ENCODE measurements at regions not wholly inside any gene's neighbourhood (a gene's known extent, or its start where the extent isn't known, plus 50 kb on each side); places are given as distances from the start of the nearest gene placed in this dataset.

DNA sequence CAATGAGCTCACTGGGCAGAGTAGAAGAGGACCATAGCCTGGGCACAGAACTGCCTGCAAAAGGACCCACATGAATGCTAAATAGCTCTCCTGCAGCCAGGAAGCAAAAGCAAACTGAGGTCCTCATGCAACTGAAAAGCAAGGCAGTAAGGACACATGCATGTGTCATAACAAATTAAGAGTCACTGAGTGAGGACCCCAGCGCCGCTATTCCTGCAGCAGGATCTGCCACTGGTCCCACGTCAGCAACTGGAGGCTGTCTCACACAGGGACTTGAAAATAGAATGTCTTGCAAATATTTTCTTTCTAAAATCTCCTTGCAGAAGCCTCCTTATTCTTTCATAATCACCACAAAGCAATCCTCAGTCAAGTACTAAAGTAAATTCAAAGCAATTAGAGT is 559.6 kb upstream of the DAB1 start:
- no peak for DNase-seq

DNA sequence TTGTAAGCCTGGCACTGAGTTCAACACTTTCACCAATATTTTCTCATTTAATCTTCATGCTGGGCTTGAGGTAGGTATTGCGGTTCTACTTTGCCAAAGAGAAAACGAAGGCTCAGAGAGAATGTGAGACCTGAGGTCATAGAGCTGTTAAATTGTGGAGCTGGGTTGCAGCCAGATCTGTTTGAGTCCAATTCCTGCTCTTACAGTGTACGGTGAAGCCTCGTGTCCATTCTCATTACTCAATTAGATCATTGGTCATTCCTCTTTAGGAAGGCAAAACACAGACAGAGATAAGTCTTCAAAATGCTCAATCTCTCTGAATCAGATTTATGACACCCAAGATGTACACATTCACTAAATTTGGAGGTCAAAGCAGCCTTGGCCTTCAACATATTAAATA is 559.0 kb upstream of the DAB1 start:
- DNase-seq, result no peak

DNA sequence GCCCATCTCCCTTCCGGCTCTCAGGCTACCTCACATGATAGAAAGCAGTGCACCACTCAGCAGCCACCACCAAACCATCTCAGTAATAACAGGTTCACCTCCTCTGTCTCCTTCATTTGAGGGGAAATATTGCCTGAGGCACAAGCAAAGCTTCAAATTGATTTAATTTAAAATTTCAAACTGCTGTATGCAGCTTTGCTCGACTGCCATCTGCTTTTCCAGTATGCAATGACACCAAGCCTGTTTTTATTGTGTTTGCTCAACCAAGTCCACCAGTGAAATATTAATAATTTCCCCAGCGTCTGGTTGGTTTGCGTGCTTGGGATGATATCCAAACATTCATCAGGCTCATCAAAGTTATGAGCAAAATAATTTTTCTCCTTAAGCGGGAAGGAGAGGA is 552.4 kb upstream of the DAB1 start:
- no peak for DNase-seq

DNA sequence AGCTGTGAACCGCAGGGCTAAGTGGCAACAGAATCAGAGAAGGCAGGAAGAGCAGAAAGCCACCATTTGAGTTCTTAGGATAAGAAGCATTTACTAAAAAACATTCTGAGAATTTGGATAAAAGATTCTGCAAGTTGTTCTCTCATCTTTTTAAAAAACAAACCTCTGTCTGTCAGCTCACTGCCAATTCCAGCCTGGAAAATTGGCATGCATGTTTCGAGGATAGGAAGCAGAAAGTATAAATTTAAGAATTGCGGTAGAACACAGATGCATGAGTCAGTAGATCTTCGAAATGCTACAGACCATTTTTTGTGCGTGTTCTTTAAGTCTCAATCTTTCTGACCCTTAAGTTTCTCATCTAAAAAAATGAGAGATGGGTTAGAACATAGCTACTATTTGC is 544.5 kb upstream of the DAB1 start:
- DNase-seq, result no peak

DNA sequence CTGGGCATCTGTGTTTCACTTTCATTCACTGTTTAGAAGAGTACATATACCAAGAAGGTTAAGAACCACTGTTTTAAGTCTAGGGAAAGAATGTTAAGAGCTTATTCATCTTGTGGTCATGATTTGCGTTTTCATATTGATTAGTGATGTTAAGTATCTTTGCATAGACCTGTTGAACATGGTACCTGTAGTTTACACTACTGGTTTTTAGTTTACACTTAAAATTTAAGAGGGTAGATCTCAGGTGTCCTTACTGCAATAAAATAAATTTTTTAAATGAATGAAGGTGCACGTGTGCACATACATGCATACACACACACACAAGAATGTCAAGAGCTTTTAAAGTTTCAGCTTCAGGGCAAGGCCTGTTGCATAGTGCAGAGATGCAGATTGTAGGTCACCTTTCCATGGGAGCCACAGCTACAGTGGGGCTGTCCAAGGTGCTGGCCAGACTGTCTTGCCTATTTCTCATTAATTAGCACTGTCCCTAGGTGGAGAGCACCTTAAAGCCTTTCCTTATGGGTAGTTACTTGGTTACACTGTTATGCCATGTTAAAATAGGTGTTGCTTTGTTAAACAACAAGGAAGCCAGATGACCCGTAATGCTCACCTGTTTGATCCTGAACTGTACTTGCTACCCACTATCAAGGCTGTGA is 543.0 kb upstream of the DAB1 start:
- no peak for DNase-seq

DNA sequence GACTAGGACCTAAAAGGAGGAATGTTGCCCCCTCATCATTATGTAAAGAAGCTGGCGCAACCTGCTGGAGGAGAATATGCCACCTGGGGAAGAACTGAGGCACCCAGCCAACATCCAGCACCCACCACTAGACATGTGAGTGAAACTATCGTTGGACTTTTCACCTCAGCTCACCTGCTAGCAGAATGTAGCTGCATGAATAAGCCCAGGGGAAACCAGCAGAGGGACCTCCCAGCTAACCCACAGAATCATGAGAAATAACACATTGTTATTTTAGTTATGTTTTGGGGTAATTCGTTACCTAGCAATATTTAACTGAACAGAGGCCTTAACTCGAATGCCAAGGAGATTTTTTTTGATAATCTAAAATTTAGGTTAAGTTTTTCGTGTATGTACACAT is 542.5 kb upstream of the DAB1 start:
- DNase-seq, result no peak

DNA sequence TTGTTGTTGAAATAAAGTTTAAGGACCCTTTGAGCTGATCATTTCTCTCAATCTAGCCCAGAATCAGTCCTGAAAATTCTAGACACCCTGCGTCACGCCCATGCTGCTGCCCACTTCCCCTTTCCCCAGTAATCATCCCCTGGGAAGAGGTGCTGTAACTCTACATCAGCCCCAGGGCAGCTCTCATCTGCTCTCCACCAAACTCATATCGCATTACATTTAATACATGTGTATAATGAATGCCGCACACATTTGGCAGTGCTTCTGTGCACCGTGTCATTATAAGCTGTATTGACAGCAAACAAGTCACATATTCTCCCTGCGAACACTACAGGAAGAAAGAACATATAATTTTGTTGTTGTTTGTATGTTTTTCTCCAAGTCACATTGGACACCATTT is 539.7 kb upstream of the DAB1 start:
- no peak for DNase-seq

DNA sequence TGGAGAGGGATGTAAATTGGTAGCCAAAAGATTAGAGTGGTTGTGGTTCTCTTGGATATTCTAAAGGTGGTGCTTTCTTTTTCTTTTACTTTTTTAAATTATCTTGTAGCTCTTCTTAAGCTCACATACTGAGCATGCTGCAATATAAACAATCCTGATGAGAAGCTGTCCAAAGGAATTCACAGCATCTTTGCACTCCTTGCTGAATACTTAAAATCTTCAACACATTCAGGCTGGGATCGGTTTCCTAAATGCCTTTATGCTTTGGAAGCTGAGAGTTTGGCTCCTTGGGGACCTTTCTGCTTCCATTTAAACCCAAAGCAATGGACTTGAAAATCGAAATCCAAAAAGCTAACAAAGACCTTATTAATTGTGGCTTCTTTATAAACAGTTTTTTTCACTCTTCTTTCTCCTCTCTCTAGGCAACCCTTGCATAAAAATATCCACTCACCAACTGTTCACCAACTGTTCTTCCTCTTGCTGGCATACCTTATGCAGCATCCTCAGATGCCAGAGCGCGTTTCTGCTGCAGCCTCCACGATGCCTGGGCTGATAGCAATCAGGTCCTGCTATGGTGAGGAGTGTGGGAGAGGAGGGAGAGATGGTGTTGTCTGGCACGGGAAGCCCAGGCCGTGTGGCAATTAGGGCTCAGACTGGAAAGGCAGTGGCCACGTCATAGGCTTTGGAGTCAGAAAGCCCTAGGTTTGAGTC is 535.8 kb upstream of the DAB1 start:
- no peak for DNase-seq

DNA sequence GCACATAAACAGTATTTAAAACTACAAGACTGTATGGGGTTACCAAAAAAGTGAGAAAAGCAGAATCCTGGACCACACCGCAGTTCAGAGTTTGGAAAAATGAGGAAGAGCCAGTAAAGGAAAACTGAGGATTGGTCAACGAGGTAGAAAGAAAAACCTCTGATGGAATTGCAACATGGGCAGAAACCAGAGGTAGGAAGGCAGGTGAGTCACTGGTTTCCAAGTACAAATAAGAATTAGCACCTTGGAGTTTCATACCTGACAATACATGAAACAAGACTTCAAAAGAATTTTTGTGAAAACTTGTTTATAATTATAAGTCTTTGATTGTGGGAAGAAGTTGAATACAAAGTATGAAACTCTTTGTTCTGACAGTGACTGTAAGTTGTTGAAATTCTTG is 533.7 kb upstream of the DAB1 start:
- no peak for DNase-seq

DNA sequence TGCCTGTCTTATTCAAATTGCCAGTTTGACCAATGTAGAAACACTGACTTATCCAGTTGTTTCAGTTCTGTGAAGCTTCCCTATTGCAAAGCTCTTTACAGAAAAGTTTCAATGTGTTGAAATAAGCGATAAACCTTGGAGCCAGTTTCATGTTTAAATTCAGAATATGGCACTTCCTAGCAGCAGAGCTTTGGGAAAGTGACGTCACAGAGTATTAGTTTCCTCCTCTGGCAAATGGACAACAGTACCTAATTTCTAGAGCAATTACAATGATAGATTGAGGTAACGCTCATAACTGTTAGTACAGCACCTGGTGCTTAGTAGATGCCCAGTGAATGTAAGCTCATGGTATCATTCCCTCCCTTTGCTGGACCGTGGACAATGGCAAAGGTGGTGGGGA is 527.5 kb upstream of the DAB1 start:
- DNase-seq, result no peak

DNA sequence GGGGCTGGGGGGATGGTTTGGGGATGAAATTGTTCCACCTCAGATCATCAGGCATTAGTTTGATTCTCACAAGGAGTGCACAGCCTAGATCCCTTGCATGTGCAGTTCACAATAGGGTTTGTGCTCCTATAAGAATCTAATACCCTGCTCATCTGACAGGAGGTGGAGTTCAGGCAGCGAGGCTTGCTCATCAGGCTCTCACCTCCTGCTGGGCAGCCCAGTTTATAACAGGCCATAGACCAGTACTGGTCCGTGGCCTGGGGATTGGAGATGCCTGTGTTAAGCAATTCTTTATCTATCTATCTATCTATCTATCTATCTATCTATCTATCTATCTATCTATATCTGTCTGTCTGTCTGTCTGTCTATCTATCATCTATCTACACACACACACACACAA is 525.3 kb upstream of the DAB1 start:
- DNase-seq, result no peak

DNA sequence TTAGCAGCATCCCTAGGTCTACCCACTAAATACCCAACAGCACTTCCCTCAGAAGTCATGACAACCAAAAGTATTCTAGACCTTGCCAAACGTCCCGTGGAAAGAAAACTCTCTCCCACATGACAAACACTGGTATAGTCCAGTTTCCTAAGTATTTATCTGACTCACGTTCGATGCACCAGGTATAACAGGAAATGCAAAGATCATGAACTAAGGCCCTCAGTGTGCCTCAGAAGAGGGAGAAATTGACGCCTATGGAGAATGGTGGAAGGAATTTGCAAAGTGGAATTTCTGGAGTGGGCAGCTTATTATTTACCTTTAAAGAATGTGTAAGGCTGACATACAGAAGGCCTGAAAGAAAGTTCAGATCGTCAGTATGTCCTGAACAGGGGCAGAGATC is 523.6 kb upstream of the DAB1 start:
- no peak for DNase-seq

DNA sequence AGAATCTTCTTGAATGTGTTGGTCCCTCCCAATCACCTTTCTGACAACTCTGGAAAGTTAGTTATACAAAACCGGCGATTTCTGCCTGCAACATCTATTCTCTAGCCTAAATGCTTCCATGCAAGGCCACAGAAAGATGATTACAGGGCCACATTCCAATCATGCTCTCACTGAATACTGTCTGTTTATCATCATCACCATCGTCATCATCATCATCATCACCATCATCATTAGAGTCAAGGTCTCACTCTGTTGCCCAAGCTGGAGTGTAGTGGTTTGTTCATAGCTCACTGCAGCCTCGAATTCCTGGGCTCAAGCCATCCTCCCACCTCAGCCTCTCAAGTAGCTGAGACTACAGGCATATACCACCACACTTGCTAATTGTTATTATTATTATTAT is 521.2 kb upstream of the DAB1 start:
- DNase-seq, result no peak

DNA sequence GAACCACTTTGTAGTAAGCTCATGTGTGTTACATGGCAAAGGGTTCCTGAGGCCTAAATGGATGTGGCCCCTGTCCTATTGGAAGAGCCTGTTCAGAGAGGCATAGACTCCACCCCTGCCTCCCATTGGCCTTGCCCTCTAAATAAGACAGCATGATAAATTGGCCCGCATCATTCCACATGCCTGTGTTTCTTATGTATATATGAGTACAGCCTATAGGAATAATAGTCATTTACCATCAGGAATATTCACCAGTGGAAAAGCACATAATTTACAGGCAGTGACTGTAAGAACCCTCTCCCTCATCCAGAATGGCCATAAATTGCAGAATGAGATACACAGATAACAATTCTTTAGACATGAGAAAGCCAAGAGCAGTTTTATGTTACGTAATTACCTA is 519.5 kb upstream of the DAB1 start:
- DNase-seq, result no peak

DNA sequence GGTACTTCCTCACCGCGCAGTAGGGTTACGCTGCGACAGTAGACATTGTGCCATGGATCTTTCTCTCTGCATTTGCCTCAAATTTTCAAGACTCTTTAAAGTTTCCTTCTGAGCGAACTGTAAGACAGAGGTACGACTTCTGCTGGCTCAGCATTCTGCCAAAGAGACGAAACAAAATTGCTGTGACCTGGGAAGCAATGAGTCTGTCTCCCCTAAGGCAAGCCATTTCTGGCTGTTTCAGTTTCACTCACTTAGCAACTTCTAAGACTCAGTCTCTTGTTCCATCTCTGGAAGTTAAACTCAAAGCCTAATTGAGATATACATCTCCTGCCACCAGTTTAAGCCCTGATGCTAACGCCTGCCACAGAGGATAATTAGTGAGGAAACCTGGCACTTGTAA is 510.9 kb upstream of the DAB1 start:
- no peak for DNase-seq

DNA sequence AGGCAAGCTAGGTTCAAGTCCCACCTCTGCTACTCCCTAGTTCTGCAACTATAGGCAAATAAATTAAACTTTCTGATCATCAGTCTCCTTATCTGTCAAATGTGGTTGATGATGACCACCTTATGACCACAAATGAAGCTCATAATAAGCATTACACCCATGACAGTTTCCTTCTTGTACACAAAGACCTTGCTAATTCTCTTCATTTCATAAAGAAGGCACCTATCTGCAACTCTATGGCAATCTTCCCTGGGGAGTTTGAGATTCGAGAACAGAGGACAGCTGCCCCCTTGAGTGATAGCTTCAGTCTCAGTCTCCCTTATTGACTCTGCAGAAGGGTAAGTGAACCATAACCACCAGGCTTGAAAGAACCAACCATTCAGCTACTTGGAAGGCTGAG is 503.1 kb upstream of the DAB1 start:
- no peak for DNase-seq

DNA sequence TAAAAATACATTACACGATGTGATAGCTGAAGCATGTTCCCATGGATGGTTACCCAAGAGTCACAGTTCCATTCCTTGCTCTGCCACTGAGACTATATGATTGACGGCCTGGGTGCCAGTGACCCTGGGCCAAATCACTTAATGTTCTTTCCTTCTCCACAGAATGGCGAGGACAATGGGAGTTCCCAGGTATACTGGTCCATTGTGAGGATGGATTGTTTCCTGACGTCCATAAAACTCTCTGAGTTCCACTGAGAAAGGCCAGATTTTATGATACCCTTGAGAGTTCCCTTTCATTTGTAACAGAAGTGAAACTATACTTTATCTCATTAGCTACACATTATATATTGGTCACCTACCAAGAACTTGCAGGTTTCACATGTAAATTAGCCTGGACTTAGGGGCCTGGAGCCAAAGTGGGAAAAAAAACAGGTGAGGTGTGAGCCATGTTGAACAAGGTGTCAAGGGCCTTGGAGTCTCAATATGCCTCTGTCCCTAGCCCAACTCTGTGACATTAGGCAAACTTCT is 502.2 kb upstream of the DAB1 start:
- DNase-seq, result no peak

DNA sequence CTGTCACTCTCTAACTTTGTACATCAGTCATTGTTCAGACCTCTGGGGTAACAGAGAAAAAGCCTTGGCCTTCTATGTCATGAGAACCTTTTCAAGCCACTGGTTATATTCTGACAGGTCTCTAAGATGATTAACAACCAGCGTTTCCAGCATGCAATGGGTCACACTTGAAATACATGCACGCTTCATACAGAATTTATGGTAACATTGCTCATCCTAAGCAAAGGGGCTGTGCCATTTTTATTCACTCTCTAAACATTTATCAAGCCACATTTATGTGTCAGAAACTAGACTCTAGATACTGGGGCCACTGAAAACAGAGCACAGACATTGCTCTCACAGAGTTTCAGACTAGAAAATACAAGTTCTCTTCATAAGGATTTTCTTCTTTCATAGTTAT is 501.4 kb upstream of the DAB1 start:
- DNase-seq, result no peak

DNA sequence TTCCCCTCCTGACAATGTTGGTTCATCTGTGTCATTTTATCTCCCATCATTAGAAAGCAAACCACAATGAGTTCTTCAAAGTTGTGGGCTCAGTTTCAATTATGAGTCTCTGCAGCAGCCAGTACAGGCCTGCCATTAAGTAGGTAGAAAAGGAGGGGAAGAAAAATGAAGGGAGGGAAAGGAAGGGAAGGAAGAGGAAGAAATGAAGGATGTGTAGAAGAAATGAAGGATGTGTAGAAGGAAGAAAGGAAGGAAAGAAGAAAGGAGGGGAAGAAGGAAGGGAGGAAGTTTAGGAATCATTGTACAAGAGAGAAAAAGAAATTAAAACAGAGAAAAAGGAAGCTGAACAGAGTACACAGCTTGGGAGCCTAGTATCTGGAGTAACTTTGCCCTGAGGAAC is 498.3 kb upstream of the DAB1 start:
- no peak for DNase-seq

DNA sequence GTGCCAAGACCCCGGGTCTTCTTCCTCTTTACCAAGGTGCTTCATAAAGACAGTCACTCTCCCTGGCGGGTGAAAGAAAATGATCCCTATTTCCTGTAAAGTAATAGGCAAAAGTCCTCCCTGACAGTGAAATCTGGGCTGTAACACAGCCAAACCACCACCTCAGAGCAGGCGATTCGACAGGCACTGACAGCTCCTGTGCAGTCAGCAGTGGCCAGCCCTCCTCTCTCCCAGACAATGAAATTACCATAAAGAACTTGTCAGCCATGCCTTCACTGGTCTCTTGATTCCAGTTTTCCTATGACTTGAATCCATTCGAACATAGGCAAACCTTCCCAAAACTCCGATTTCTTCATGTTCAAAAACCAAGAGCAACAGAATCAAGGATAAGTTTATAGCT is 492.2 kb upstream of the DAB1 start:
- no peak for DNase-seq

DNA sequence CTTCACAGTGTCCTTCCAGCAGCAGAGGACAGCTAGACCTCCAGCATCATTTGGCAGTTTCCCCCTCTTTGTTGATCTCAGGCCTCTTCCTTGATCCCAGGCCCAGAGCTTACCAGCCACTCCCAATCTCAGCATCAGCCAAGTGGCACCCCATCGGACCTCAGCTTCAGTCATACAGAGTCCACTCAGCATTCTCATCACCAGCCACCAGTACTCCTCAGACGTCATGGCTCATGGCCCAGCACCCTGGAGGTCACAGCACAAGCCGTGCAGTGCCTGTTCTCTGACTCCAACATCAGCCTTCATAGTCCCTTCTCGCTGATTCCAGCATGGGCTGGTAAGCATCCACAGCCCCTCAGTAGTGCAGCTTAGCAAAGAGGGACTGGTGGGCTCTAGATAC is 487.6 kb upstream of the DAB1 start:
- DNase-seq, result no peak

DNA sequence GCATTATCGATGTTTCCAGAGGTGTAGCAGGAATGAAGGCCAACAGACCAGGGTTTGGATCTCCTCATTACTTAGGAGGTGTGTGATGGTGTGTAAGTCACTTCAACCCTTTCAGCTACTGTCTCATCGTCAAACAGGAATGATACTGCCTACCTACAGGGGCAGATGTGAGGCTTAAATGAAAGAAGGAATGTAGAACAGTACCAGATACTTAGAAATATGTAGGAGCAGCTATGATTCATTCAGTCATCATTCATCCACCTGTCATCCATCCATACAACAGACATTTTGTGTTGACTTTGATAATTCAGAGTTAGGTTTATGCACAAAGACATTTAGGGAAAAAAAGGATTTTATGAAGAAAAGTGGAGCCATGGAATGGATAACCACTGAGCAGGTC is 486.9 kb upstream of the DAB1 start:
- no peak for DNase-seq

DNA sequence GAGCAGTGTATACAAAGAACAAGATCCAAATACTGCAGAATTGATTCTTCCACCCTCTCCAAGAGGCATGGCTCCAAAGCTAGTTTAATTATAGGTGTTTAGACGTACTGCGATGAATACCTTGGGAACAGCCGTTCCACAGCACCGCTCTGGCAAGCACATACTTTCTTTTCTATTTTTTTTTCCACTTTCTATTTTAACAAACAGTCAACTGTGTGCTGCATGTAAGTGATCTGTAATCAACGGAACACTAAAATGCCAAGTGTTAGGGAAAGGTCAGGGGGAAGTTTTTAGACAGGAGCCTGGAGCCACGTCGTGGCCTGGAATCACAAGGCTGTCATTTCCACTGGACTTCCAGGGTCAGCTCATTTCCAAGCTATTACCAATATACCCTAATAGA is 486.4 kb upstream of the DAB1 start:
- no peak for DNase-seq

DNA sequence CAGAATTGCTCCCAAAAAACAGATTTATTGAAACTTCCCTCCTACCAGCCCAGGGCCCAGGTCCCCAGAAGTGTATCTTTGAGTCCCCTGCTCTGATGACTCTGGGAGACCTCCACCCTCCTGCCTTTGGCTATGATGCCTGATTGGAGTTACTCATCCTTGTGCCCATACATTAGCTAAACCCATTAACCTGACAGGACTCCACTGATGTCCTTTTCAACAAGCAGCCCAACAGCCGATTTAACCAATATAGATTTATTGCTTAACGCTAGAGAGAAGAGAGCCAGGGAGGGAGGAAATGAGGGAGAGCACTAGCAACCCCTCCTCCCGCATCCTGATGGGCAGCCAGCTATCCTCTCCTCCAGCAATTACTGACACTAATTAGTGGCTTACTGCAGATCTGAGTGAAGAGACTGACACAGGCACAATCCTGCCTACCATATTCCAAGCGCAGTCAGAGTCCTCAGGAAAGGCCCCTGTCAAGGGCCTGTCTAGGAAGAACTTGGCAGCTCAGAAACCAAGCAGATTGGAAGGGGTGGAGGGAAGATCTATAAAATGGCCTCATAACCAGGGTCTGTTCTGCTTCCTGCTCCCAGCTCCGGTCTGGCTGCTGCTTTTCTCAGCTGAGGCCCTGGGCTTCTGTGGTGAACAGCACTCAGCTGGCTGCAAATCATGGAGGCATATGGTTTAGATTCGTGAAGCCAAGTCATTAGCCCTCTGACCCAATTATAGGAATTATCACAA is 484.5 kb upstream of the DAB1 start:
- DNase-seq, result no peak

Measured in NCI-H510A (cell line).